ENCODE measurements at regions not wholly inside any gene's neighbourhood (a gene's known extent, or its start where the extent isn't known, plus 50 kb on each side); places are given as distances from the start of the nearest gene placed in this dataset.

GRCh38 chr9:4927043-4927471 lies 58.0 kb upstream of the JAK2 start:
- no peak overlapping the region for H3K4me3 ChIP-seq (ENCODE audit: low read depth, low read length)
- TF ChIP-seq CTCF (IDR thresholded peaks at IDR 0.05; ENCODE audit: low read depth, low read length, missing control alignments), result no peak
- no peak for DNase-seq (ENCODE audit: low read depth)

GRCh38 chr9:4927701-4928100 lies 57.4 kb upstream of the JAK2 start:
- TF ChIP-seq CTCF (IDR thresholded peaks at IDR 0.05; ENCODE audit: low read depth, low read length, missing control alignments), result no peak
- H3K4me3 ChIP-seq (ENCODE audit: low read depth, low read length), result no peak overlapping the region
- DNase-seq (ENCODE audit: low read depth), result no peak

- DNase-seq (ENCODE audit: low read depth), result no peak
- H3K4me3 ChIP-seq (ENCODE audit: low read depth, low read length), result no peak overlapping the region
- no peak for TF ChIP-seq CTCF (IDR thresholded peaks at IDR 0.05; ENCODE audit: low read depth, low read length, missing control alignments)
Measured at GRCh38 chr9:4929917-4930316, 55.2 kb upstream of the JAK2 start.

GRCh38 chr9:4932681-4933080 lies 52.4 kb upstream of the JAK2 start:
- TF ChIP-seq CTCF (IDR thresholded peaks at IDR 0.05; ENCODE audit: low read depth, low read length, missing control alignments), result no peak
- no peak for DNase-seq (ENCODE audit: low read depth)
- no peak overlapping the region for H3K4me3 ChIP-seq (ENCODE audit: low read depth, low read length)

- no peak overlapping the region for H3K4me3 ChIP-seq (ENCODE audit: low read depth, low read length)
- no peak for DNase-seq (ENCODE audit: low read depth)
- TF ChIP-seq CTCF (IDR thresholded peaks at IDR 0.05; ENCODE audit: low read depth, low read length, missing control alignments), result no peak
Measured at GRCh38 chr9:4933177-4933576, 51.9 kb upstream of the JAK2 start.

GRCh38 chr9:4933861-4934260 lies 51.2 kb upstream of the JAK2 start:
- no peak overlapping the region for H3K4me3 ChIP-seq (ENCODE audit: low read depth, low read length)
- no peak for DNase-seq (ENCODE audit: low read depth)
- TF ChIP-seq CTCF (IDR thresholded peaks at IDR 0.05; ENCODE audit: low read depth, low read length, missing control alignments), result no peak

- no peak overlapping the region for H3K4me3 ChIP-seq (ENCODE audit: low read depth, low read length)
- no peak for TF ChIP-seq CTCF (IDR thresholded peaks at IDR 0.05; ENCODE audit: low read depth, low read length, missing control alignments)
- no peak for DNase-seq (ENCODE audit: low read depth)
Measured at GRCh38 chr9:4935001-4935672, 49.9 kb upstream of the JAK2 start.
